Muscle of arm (tissue), 1 donor: ENCODE measurements at regions not wholly inside any gene's neighbourhood (a gene's known extent, or its start where the extent isn't known, plus 50 kb on each side); places are given as distances from the start of the nearest gene placed in this dataset.
"Not testable (repeated sequence)": the region's sequence is repeated elsewhere in the genome, so short reads cannot be mapped to it uniquely, and the experiment has no call there.

Experiments used
- DNase-seq: peaks from one replicate; pipeline ENCODE4 v3.0.0-alpha.2; 2013

- DNase-seq: no peak
These were observed 523.5 kb upstream of the ADGRL4 start for GRCh38 chr1:79530055-79530454.

- DNase-seq: no peak
These were observed 517.6 kb upstream of the ADGRL4 start for GRCh38 chr1:79524126-79524525.

- DNase-seq: no peak
These were observed 512.7 kb upstream of the ADGRL4 start for GRCh38 chr1:79519084-79519760.

- DNase-seq: no peak
These were observed 511.1 kb upstream of the ADGRL4 start for GRCh38 chr1:79517470-79518224.

DNA sequence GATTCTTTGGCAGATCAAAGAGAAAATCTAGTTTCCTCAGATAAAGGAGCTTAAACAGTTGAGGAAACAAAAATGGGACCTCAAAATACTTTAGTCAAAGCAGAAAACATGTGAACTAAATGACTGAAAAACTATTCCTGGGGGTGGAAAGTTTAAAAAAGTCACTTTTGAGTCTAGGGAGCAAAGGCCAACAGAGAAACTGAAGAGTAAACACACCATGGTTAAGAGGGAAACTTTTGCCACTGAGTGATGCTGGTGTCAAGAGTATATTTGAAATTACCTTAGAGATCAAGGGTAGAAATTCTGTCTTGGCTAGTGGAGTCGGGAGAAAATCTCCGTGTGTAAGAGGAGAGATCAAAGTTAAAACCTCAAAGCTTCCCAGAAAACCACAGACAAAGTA is 501.2 kb upstream of the ADGRL4 start:
- DNase-seq: no peak

GRCh38 chr1:79501153-79501552 is 494.6 kb upstream of the ADGRL4 start:
- no peak for DNase-seq

DNA sequence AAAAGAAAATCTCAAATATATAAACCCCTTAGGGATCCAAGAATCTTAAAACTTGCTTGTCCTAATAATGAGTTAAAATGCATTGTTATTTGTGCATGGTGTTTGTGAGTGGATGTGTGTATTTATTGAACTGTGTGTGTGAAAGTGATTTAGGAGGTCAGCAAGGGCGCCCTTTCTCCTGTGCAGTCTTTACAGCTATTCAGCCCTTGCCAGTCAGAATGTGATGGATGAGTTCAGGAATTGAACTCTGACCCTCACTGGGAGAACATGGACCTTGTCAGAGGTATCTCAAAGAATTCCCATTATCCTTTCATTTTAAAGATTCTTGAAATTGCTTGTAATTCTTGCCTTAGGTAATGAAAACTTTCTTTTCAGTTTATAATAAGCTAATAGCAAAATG is 493.0 kb upstream of the ADGRL4 start:
- no peak for DNase-seq

GRCh38 chr1:79497193-79497773 is 490.8 kb upstream of the ADGRL4 start:
- peak; percentile 15 for DNase-seq

DNA sequence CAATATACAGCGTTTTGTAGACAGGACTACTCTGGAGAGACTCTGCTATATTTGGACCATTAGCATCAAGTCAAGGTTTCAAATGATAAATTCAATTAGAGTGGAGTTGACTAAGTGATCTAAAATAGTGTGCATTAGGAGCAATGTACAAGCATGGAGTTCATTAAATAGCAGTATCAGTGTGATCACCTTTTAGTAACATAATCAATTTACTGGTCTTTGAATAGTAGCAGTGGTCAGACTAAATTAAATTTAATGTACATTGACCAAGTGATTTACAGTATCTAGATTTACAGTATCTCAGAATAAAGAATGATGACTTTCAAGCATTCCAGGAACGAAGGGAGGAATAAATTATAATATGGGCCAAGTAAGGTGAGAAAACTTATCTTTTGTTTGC is 489.6 kb upstream of the ADGRL4 start:
- no peak for DNase-seq

DNA sequence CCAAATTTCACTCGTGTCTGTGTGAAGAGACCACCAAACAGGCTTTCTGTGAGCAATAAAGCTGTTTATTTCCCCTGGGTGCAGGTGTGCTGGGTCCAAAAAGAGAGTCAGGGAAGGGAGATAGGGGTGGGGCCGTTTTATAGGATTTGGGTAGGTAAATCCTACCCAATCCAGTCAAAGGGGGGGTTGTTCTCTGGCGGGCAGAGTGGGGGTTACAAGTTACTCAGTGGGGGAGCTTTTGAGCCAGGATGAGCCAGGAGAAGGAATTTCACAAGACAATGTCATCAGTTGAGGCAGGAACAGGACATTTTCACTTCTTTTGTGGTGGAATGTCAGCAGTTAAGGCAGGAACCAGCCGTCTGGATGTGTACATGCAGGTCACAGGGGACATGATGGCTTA is 487.2 kb upstream of the ADGRL4 start:
- DNase-seq: not testable (repeated sequence)

- DNase-seq: not testable (repeated sequence)
These were observed 482.1 kb upstream of the ADGRL4 start for GRCh38 chr1:79488572-79489121.

GRCh38 chr1:79478728-79479373 is 472.3 kb upstream of the ADGRL4 start:
- DNase-seq: no peak

- no peak for DNase-seq
These were observed 471.6 kb upstream of the ADGRL4 start for GRCh38 chr1:79478160-79478559.

GRCh38 chr1:79472067-79472656 is 465.6 kb upstream of the ADGRL4 start:
- no peak for DNase-seq

DNA sequence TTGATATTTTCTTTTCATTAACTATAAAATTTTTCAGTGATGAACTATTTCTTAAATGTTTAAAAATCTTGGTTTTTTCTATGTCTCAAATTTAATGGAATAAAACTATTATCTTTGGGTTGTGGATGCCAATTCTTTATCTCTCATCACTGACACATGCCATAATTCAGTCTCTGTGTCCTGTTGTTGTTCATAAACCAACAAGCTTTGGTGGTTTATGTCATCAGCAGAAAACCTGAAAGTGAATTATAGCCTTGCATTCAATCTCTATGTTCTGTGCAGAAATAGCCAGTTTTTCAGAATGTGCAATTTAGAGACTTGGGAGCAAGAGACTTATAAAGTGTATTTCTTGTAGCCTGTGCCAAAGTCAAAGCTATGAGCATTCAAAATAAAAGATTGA is 462.6 kb upstream of the ADGRL4 start:
- DNase-seq: no peak

DNA sequence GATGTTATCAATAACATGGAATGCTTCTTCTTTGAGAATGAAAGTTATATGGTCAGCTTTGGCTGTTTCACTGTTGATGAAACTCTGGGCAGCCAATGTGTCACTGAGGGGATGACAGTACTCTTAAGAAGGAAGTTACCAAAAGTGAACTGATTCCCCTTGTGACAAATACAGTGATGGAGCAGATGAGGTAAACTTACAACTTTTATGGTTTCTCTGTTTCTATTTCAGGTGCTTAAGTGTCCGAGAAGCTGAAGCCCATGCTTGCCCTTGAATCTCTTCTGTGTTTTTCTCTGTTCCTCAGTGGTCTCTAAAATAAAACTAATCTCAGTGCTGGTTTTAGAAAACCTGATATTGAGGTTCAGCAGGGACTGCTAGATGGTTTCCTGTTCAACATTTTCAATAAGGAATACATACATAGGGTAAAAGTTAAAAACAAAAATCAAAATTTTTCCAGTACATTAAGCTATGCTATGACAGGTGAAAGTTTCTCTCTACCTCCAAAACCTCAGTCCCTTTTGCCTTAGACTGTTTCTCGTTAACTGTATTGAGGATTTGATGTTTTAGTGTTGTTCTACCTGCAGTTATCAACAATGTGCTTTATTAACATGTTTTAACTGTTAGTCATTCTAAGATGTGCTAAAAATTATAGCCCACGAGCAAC is 454.4 kb upstream of the ADGRL4 start:
- DNase-seq: no peak

DNA sequence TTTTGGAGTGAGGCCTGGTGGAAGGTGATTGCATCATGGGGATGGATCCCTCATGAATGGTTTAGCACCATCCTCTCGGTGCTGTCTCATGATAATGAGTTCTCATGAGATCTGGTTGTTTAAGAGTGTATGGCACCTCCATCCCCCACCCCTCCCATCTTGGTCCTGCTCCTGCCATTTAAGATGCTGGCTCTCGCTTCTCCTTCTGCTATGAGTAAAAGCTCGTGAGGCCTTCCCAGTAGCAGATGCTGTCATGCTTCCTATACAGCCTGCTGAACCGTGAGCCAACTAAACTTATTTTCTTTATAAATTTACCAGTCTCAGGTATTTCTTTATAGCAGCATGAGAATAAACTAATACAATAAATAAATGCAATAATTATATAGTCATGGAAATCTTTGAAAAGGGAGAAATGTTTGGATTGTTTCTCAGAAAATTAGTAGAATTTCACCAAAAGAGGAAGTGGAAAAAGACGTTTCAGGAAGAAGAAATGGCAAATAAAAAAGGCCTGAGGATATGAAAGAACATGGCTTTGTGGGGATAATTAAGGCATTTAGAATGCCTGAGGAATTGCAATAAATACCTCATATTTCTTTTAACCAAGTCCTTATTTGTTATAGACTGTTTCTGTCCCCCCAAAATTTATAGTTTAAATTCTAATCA is 451.2 kb upstream of the ADGRL4 start:
- no peak for DNase-seq

DNA sequence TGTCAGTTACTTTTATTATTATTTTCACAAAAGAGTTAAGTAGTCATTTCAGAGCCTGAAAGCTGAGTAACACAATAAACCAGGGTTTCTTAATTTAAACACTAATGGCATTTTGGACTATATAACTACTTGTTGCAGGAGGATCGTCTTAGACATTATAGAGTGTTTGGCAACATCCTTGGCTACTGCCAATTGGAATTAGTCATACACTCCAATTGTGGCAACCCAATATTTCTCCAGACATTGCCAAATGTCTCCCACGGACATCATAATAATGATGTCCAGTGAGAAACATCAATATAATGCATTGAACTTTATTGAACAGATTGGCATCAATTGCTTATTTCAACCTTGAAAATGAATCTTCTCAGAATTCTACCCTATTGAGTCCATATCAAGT is 441.9 kb upstream of the ADGRL4 start:
- DNase-seq: no peak

DNA sequence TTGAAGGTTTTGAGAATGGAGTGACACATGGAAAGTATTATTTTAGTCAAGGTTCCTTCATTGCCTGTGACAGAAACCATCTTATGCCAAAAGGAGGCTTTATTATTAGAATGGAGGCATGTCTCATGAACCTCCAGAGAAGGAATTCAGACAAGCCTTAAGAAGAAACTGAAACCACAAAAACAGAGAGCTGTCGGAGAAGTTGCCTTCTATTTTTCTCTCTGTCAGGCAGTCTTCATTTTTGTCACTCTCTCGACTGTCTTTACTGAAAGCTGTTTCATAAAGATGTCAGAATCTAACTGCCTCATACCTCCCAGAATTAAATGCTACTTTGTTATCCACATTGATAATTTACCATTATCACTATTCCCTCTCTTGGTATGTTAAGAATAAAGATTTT is 434.7 kb upstream of the ADGRL4 start:
- no peak for DNase-seq

GRCh38 chr1:79437540-79437939 is 431.0 kb upstream of the ADGRL4 start:
- no peak for DNase-seq

DNA sequence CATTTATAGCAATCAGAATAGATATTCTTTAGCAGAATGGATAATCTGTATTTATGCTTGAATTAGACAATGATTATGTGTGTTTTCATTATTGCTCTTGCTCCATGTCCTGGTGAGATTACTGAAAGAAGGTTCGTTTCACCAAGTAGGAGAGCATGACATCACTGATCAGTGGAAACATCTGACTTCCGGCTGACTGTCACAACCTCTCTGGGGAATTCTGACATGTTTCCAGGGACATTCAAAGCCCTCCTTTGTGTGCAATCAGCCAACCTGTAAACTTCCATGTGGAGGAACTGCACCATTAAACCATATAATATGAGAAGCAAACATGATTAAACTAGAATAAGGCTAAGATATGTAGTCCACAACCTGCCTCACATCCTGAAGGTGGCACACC is 424.8 kb upstream of the ADGRL4 start:
- no peak for DNase-seq
